Ectodermal cell (in vitro differentiated cells): ENCODE measurements at regions not wholly inside any gene's neighbourhood (a gene's known extent, or its start where the extent isn't known, plus 50 kb on each side); places are given as distances from the start of the nearest gene placed in this dataset.
"Not testable (repeated sequence)": the region's sequence is repeated elsewhere in the genome, so short reads cannot be mapped to it uniquely, and the experiment has no call there.

ENCODE experiments used
- H3K27ac ChIP-seq: 2 replicates; pipeline ENCODE4 v1.7.0; 2013; ENCODE audit warnings: mild to moderate bottlenecking, low read depth, low read length; ENCODE audit not compliant: insufficient read depth, poor library complexity, severe bottlenecking
- H3K27me3 ChIP-seq: 2 replicates; pipeline ENCODE4 v1.7.0; 2013; ENCODE audit warnings: mild to moderate bottlenecking, low read length; ENCODE audit not compliant: insufficient read depth, control insufficient read depth, poor library complexity, severe bottlenecking
- H3K36me3 ChIP-seq: one replicate; pipeline ENCODE4 v1.7.0; 2013; ENCODE audit warnings: low read length; ENCODE audit not compliant: control insufficient read depth, insufficient read depth
- H3K4me1 ChIP-seq: one replicate; pipeline ENCODE4 v1.7.0; 2013; ENCODE audit warnings: low read length; ENCODE audit not compliant: control insufficient read depth, insufficient read depth
- H3K4me3 ChIP-seq: 2 replicates; pipeline ENCODE4 v1.7.0; 2013; ENCODE audit warnings: low read depth, low read length, control low read depth; ENCODE audit not compliant: insufficient read depth
- H3K9me3 ChIP-seq: 2 replicates; pipeline ENCODE4 v1.7.0; 2013; ENCODE audit warnings: mild to moderate bottlenecking, low read length, moderate library complexity; ENCODE audit not compliant: control insufficient read depth
- WGBS, 2 experiments: methylation state at CpG; one replicate each; pipeline ENCODE4 v1.1.7; 2013; ENCODE audit warnings: missing lambda C conversion rate in 2 of 2; 5-methylcytosine and 5-hydroxymethylcytosine counted together

DNA sequence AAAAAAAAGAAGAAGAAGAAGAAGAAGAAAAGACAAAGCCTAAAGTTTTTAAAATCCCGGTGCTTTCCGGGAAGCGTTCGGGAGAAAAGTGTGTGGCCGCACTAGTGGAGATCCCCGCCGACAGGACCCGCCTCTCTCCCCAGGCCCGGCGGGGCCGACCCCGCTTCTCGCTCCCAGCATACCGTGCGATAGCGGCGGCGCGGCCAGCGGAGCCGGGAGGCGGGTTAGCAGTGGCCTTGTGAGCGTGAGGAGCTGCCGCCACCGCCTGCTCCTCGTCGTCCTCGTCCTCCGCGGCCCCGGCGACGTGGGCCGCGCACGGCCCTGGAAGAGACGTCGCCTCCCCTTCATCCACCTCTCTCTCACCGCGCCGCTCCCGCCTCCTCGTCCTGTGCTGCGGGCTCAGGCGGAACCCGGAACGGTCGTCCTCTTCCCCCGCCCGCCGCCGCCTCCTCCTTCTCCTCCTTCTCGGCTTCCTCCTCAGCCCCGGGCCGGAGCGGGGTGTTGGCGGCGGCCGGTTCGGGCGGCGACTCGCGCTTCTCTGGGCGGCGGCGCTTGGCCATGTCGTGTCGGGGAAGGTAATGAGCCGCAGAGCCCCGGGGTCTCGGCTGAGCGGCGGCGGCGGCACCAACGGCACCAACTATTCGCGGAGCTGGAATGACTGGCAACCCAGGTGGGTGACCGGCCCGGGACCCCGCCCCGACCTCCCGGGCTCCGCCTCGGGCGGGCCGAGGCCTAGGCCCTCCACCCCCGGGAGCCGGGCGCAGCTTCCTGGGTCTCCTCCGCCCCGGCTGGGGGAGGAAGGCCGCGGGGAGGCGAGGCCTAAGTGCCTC, 62.6 kb upstream of the CDR2 start:
- Histone ChIP-seq H3K27ac (peak overlapping the region; percentile 85), H3K4me3 (peak overlapping the region; percentile 69)
- not testable (repeated sequence) for H3K9me3 ChIP-seq, H3K27me3 ChIP-seq, H3K36me3 ChIP-seq, H3K4me1 ChIP-seq
- WGBS, 2 experiments: 0% methylated on average over 88 to 91 of the region's 96 CpGs

- 6% methylated on average over 3 of the region's 6 CpGs; no CpG with 5 or more reads in 1 of the 2 experiments for WGBS, 2 experiments
Measured at GRCh38 chr16:22436326-22436822, 62.0 kb upstream of the CDR2 start.

GRCh38 chr16:22431314-22431713, 56.9 kb upstream of the CDR2 start:
- not testable (repeated sequence) for H3K36me3 ChIP-seq, H3K4me1 ChIP-seq, H3K27me3 ChIP-seq, H3K9me3 ChIP-seq, H3K27ac ChIP-seq, H3K4me3 ChIP-seq
- WGBS, 2 experiments: 94 to 97% methylated on average over 8 of the region's 9 CpGs

More at GRCh38 chr16:22436326-22436822, 62.0 kb upstream of the CDR2 start:
- H3K36me3 ChIP-seq, H3K9me3 ChIP-seq, H3K27me3 ChIP-seq, H3K4me1 ChIP-seq: not testable (repeated sequence)
- Histone ChIP-seq H3K4me3 (peak overlapping the region; percentile 69), H3K27ac (peak overlapping the region; percentile 85)

GRCh38 chr16:22428654-22429053, 54.2 kb upstream of the CDR2 start:
- H3K36me3 ChIP-seq: no peaks in the 10 kb centered on the region
- no peaks in the 10 kb centered on the region for H3K9me3 ChIP-seq
- H3K4me1 ChIP-seq: no peaks in the 10 kb centered on the region
- WGBS, 2 experiments: 95% methylated on average over 8 of the region's 8 CpGs
- no peak overlapping the region for H3K4me3 ChIP-seq
- no peak overlapping the region for H3K27ac ChIP-seq
- no peaks in the 10 kb centered on the region for H3K27me3 ChIP-seq

GRCh38 chr16:22427556-22427955, 53.1 kb upstream of the CDR2 start:
- Histone ChIP-seq H3K4me1 (no peaks in the 10 kb centered on the region), H3K36me3 (no peaks in the 10 kb centered on the region), H3K4me3 (no peak overlapping the region), H3K27ac (no peak overlapping the region), H3K27me3 (no peaks in the 10 kb centered on the region), H3K9me3 (no peaks in the 10 kb centered on the region)
- WGBS, 2 experiments: 92 to 95% methylated on average over 10 of the region's 10 CpGs

DNA sequence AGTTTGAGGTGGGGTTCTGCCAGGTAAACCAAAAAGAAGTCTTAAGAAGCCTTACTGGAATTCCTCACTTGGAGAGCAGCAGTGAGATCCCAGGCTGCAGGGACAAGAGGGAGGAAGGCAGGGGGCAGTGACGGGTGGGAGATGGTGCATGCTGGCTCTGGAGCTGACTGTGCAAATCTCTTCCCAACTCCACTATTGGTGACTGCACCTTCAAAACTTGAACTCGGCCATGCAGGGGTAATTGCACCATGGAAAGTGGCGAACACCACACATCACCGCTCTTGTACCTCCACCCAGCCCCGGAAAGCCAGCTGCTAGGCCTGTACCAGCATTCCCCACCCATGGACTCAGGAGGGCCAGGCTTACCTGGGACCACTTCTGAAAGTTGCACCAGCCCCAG, 51.4 kb upstream of the CDR2 start:
- Histone ChIP-seq H3K36me3 (no peaks in the 10 kb centered on the region), H3K4me3 (no peak overlapping the region), H3K27ac (no peak overlapping the region), H3K27me3 (no peaks in the 10 kb centered on the region), H3K4me1 (no peaks in the 10 kb centered on the region), H3K9me3 (no peaks in the 10 kb centered on the region)
- 92 to 97% methylated on average over 5 of the region's 5 CpGs for WGBS, 2 experiments

DNA sequence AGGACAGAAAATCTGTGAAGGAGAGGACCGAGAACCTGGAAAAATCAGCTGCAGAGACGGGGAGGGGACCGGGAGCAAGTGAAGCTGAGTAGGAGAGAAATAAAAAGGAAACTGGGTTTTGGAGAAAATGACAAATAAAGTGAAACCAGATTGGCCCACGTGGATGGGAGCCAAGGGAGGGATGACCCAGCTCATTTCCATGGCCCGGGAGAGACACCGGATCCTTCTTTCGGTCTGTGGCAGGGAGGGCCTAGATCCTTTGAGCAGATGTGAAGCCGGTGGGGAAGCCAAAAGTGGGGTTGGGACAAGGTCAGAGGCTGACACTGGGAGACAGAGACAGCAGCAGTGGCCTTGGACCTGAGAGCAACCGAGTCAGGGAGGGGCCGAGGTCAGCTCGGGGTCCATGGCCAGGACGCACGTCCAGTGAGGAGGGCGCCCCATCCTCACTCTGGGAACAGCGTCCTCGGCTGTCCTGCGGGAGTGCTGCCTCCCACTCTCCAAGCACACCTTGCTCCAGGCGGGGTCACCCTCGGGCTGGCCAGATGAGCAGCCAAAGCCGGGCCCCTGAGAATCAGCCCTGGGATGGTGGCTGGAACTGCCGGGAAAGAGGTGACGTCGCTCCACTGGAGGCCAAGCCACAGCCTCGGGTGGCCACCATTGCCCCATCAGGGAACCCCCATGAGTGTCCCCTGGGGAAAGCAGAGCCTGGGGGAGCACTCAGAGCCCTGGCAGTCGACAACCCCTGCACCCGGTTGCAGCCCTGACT, 50.8 kb upstream of the CDR2 start:
- H3K27ac ChIP-seq: no peak overlapping the region
- H3K27me3 ChIP-seq: no peaks in the 10 kb centered on the region
- no peaks in the 10 kb centered on the region for H3K4me1 ChIP-seq
- no peak overlapping the region for H3K4me3 ChIP-seq
- H3K9me3 ChIP-seq: no peaks in the 10 kb centered on the region
- 94% methylated on average over 26 of the region's 26 CpGs for WGBS, 2 experiments
- no peaks in the 10 kb centered on the region for H3K36me3 ChIP-seq

DNA sequence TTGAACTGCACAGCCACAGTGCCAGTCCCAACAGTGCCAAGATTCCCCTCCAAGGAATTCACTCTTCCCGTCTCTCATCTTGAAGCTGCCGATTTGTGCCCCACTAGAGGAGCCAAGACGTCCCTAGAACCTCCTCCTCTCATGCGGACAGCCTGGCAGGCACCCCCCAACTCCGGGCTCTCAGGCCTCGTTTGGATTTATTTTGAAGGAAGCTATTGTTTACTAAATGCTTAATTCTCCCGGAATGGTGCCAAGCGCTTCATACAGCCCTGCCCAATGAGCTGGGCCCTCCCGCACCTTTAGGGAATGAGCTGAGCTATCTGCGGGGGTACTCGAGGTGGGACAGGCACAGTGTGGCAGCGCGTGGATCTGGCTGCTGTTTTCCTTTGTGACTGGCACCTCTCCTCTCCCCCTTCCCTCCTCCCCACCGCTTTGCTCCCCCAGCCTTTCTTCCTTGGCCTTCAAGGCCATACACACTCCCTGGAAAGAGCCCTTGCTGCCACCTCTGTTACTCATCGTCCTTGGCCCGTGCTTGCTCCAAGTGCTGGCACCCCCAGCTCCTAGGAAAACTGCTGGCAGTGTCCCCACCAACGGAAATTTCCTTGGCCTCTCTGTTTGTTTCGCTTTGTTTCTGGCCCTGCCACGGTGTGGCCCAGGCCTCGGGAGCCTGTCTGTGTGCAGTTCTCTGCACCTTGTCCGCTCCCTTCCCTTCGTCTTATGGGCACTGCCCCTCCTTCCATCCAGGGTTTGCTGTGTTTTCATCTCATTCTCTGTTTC, 49.9 kb upstream of the CDR2 start:
- WGBS, 2 experiments: 91 to 94% methylated on average over 22 of the region's 22 CpGs
- Histone ChIP-seq H3K27me3 (no peaks in the 10 kb centered on the region), H3K9me3 (no peaks in the 10 kb centered on the region), H3K4me3 (no peak overlapping the region), H3K36me3 (no peaks in the 10 kb centered on the region), H3K4me1 (no peaks in the 10 kb centered on the region), H3K27ac (no peak overlapping the region)
